ENCODE measurements at regions not wholly inside any gene's neighbourhood (a gene's known extent, or its start where the extent isn't known, plus 50 kb on each side); places are given as distances from the start of the nearest gene placed in this dataset.

- H3K9me3 ChIP-seq (ENCODE audit: control insufficient read depth in 2 of 3, insufficient read depth in 1 of 3, low read length in 3 of 3) = no peaks in the 10 kb centered on the region
- H3K4me3 ChIP-seq (ENCODE audit: low read length in 3 of 3) = no peak overlapping the region
- intact Hi-C loops (cut with DNase I) = no loop called here
- H3K4me1 ChIP-seq (ENCODE audit: control insufficient read depth in 2 of 3, insufficient read depth in 2 of 3, low read depth in 1 of 3, low read length in 3 of 3) = no peaks in the 10 kb centered on the region
- H3K27me3 ChIP-seq (ENCODE audit: control insufficient read depth, insufficient read depth, low read length) = no peaks in the 10 kb centered on the region
- no peaks in the 10 kb centered on the region for H3K36me3 ChIP-seq (ENCODE audit: control insufficient read depth in 2 of 3, insufficient read depth in 3 of 3, low read length in 3 of 3)
- H3K9ac ChIP-seq (ENCODE audit: low read length in 3 of 3) = no peak overlapping the region
- no peak for DNase-seq
- FAIRE-seq = no peak
- no peak for TF ChIP-seq CTCF (IDR thresholded peaks at IDR 0.05; ENCODE audit: borderline replicate concordance, extremely low read depth, insufficient read depth)
- H3K27ac ChIP-seq (ENCODE audit: low read depth in 2 of 2, low read length in 2 of 2) = no peak overlapping the region
Measured at GRCh38 chr1:10935724-10936123, 76.7 kb upstream of the TARDBP start.

- Histone ChIP-seq H3K9ac (ENCODE audit: low read length in 3 of 3) (no peak overlapping the region), H3K27me3 (ENCODE audit: control insufficient read depth, insufficient read depth, low read length) (no peaks in the 10 kb centered on the region), H3K27ac (ENCODE audit: low read depth in 2 of 2, low read length in 2 of 2) (no peak overlapping the region), H3K36me3 (ENCODE audit: control insufficient read depth in 2 of 3, insufficient read depth in 3 of 3, low read length in 3 of 3) (no peaks in the 10 kb centered on the region), H3K9me3 (ENCODE audit: control insufficient read depth in 2 of 3, insufficient read depth in 1 of 3, low read length in 3 of 3) (no peaks in the 10 kb centered on the region), H3K4me3 (ENCODE audit: low read length in 3 of 3) (no peak overlapping the region), H3K4me1 (ENCODE audit: control insufficient read depth in 2 of 3, insufficient read depth in 2 of 3, low read depth in 1 of 3, low read length in 3 of 3) (no peaks in the 10 kb centered on the region)
- intact Hi-C loops (cut with DNase I) = no loop called here
- DNase-seq (peak in 1 of 5 donors; percentile 19), FAIRE-seq (no peak)
- TF ChIP-seq CTCF (IDR thresholded peaks at IDR 0.05; ENCODE audit: borderline replicate concordance, extremely low read depth, insufficient read depth) = no peak
Measured at GRCh38 chr1:10936998-10937901, 75.2 kb upstream of the TARDBP start.

DNA sequence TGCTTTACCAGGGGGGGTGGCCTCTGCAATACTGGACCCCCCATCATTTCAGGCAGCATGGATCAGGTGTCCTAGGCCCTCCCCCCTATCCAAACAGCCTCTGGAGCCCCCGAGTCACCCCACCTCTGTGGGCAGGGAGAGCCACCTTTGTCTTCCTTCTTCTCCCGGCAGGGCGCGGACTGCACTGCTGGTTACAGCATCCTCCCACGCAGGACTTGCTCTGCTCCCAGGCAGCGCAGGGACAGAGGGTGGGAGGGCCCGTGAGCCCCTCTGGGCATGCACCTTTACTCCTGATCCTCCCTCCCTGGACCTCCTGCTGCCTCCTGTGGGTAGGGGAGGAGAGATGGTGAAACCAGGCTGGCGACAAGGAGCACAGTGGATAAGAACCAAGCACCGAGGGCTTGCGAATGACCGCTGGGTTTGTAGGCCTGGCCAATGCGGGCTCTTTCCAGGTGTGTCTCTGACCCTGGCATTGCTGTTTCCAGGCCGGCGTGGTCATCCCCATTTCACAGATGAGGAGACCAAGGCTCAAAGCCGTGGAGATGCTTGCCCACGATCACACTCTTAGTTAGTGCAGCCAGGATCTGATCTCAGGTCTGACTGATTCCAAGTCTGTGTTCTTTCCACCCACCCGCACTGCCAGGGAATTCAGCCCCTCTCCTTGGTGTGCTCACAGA, 73.6 kb upstream of the TARDBP start:
- Histone ChIP-seq H3K4me1 (ENCODE audit: control insufficient read depth in 2 of 3, insufficient read depth in 2 of 3, low read depth in 1 of 3, low read length in 3 of 3) (peaks cover 0 to 2% (median 0%) of the 10 kb centered on the region in 3 donors), H3K27ac (ENCODE audit: low read depth in 2 of 2, low read length in 2 of 2) (no peak overlapping the region), H3K9ac (ENCODE audit: low read length in 3 of 3) (no peak overlapping the region), H3K36me3 (ENCODE audit: control insufficient read depth in 2 of 3, insufficient read depth in 3 of 3, low read length in 3 of 3) (no peaks in the 10 kb centered on the region), H3K27me3 (ENCODE audit: control insufficient read depth, insufficient read depth, low read length) (no peaks in the 10 kb centered on the region), H3K9me3 (ENCODE audit: control insufficient read depth in 2 of 3, insufficient read depth in 1 of 3, low read length in 3 of 3) (no peaks in the 10 kb centered on the region), H3K4me3 (ENCODE audit: low read length in 3 of 3) (no peak overlapping the region)
- no peak for TF ChIP-seq CTCF (IDR thresholded peaks at IDR 0.05; ENCODE audit: borderline replicate concordance, extremely low read depth, insufficient read depth)
- DNase-seq (peak in 2 of 5 donors; percentile 50 to 73), FAIRE-seq (no peak)
- intact Hi-C loops (cut with DNase I) = no loop called here
